Inflammatory macrophage treated with lipopolysaccharide for 1 hour (primary cell): ENCODE measurements at regions not wholly inside any gene's neighbourhood (a gene's known extent, or its start where the extent isn't known, plus 50 kb on each side); places are given as distances from the start of the nearest gene placed in this dataset.
A peak's percentile ranks its signal among the peaks of the same experiment; 100 is the strongest.

ENCODE experiments used
- DNase-seq, 2 donors: peaks; one replicate each; pipeline ENCODE4 v3.0.0-alpha.2; 2020 to 2022

- no peak for DNase-seq
Measured at GRCh38 chr5:173767574-173768266, 120.4 kb upstream of the CPEB4 start.

GRCh38 chr5:173768267-173768806, 119.8 kb upstream of the CPEB4 start:
- DNase-seq: no peak

GRCh38 chr5:173768891-173769290, 119.3 kb upstream of the CPEB4 start:
- DNase-seq: no peak

- no peak for DNase-seq
Measured at GRCh38 chr5:173770637-173771036, 117.5 kb upstream of the CPEB4 start.

GRCh38 chr5:173771121-173771724, 116.9 kb upstream of the CPEB4 start:
- no peak for DNase-seq

GRCh38 chr5:173771725-173772383, 116.3 kb upstream of the CPEB4 start:
- no peak for DNase-seq

GRCh38 chr5:173772384-173773059, 115.6 kb upstream of the CPEB4 start:
- DNase-seq: peak in 1 of 2 donors; percentile 33

- no peak for DNase-seq
Measured at GRCh38 chr5:173774271-173774761, 113.8 kb upstream of the CPEB4 start.

- DNase-seq: peak; percentile 38 to 42
Measured at GRCh38 chr5:173775261-173776197, 112.6 kb upstream of the CPEB4 start.

GRCh38 chr5:173777149-173777548, 111.0 kb upstream of the CPEB4 start:
- DNase-seq: no peak

- DNase-seq: no peak
Measured at GRCh38 chr5:173777674-173778073, 110.5 kb upstream of the CPEB4 start.

- DNase-seq: peak; percentile 63 to 85
Measured at GRCh38 chr5:173778152-173778782, 109.9 kb upstream of the CPEB4 start.

- peak; percentile 57 to 69 for DNase-seq
Measured at GRCh38 chr5:173778784-173779304, 109.3 kb upstream of the CPEB4 start.

- DNase-seq: peak; percentile 45 to 70
Measured at GRCh38 chr5:173780235-173781234, 107.6 kb upstream of the CPEB4 start.

GRCh38 chr5:173781432-173781815, 106.7 kb upstream of the CPEB4 start:
- DNase-seq: no peak

GRCh38 chr5:173781816-173782670, 106.1 kb upstream of the CPEB4 start:
- DNase-seq: peak; percentile 94 to 98

GRCh38 chr5:173782671-173783101, 105.5 kb upstream of the CPEB4 start:
- DNase-seq: no peak

- DNase-seq: no peak
Measured at GRCh38 chr5:173783371-173783770, 104.8 kb upstream of the CPEB4 start.

- DNase-seq: no peak
Measured at GRCh38 chr5:173785400-173785799, 102.7 kb upstream of the CPEB4 start.
